Lower leg skin (tissue), 3 donors: ENCODE measurements at regions not wholly inside any gene's neighbourhood (a gene's known extent, or its start where the extent isn't known, plus 50 kb on each side); places are given as distances from the start of the nearest gene placed in this dataset.

Experiments used
- POLR2A ChIP-seq, 2 donors: fragments of 450-650 bp; IDR thresholded peaks; one replicate each; pipeline ENCODE4 v1.6.1; 2016 to 2017; ENCODE audit warnings: antibody characterized with exemption in 2 of 2, mild to moderate bottlenecking in 1 of 2, moderate library complexity in 1 of 2
- TF ChIP-seq, protein P1 (sequence below), 3 donors: fragments of 450-650 bp; IDR thresholded peaks; one replicate each; pipeline ENCODE4 v1.5.1; 2016; ENCODE audit warnings: antibody characterized with exemption in 3 of 3, mild to moderate bottlenecking in 3 of 3, moderate library complexity in 2 of 3

DNA sequence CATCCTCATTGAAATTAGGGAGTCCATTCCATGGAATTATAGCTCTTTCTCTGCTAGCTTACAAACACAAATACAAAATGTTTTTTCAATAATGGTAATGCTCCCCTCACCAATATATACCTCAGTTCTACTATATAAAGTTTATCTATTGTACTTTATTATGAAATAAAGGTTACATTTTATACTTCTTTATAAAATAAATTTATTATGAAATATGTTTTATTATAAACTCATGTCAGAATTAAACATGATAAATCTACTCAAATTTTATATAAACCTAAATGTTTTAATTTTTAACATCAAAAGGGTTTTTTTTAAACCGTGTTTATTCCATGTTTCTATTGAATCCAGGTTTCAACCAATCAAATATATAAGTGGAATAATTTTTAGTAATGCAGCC lies 646.1 kb upstream of the PCDH20 start:
- no peak for TF ChIP-seq POLR2A (IDR thresholded peaks at IDR 0.05)
- TF ChIP-seq, protein P1, sequence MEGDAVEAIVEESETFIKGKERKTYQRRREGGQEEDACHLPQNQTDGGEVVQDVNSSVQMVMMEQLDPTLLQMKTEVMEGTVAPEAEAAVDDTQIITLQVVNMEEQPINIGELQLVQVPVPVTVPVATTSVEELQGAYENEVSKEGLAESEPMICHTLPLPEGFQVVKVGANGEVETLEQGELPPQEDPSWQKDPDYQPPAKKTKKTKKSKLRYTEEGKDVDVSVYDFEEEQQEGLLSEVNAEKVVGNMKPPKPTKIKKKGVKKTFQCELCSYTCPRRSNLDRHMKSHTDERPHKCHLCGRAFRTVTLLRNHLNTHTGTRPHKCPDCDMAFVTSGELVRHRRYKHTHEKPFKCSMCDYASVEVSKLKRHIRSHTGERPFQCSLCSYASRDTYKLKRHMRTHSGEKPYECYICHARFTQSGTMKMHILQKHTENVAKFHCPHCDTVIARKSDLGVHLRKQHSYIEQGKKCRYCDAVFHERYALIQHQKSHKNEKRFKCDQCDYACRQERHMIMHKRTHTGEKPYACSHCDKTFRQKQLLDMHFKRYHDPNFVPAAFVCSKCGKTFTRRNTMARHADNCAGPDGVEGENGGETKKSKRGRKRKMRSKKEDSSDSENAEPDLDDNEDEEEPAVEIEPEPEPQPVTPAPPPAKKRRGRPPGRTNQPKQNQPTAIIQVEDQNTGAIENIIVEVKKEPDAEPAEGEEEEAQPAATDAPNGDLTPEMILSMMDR (IDR thresholded peaks at IDR 0.05): no peak
